IMR-90 (cell line): ENCODE measurements at regions not wholly inside any gene's neighbourhood (a gene's known extent, or its start where the extent isn't known, plus 50 kb on each side); places are given as distances from the start of the nearest gene placed in this dataset.

ENCODE experiments used
- ATAC-seq: fragments of 200-7000 bp; cut with Tn5 transposase; 2 replicates; pipeline ENCODE4 v1.9.1; 2020; ENCODE audit warnings: low read depth, mild to moderate bottlenecking, moderate library complexity
- BruUV-seq: library from RNA; stranded (reverse); fragments of 400-500 nt; replicated peaks from 2 replicates; lab custom pipeline; 2021; lab: Mats Ljungman, UMichigan
- CTCF ChIA-PET: fragments of 300-600 bp; formaldehyde crosslinking; extraction: SDS; loops from one replicate; lab custom pipeline; 2021; ENCODE audit warnings: antibody characterized with exemption; lab: Yijun Ruan, JAX
- POLR2A ChIA-PET: fragments of 300-600 bp; sonication (Branson Sonifier 250); formaldehyde crosslinking; loops from one replicate; lab custom pipeline; 2022; ENCODE audit warnings: antibody characterized with exemption; ENCODE audit not compliant: unreplicated experiment; lab: Charles Lee
- DNase-seq: peaks from one replicate; pipeline ENCODE4 v3.0.0; 2013
- H2AFZ ChIP-seq: replicated peaks from 2 replicates; pipeline ENCODE3; 2013; ENCODE audit warnings: low read length, mild to moderate bottlenecking; ENCODE audit not compliant: poor library complexity
- H2AK5ac ChIP-seq: 2 replicates; pipeline ENCODE4 v1.6.1; 2013; ENCODE audit warnings: low read depth, low read length, inconsistent platforms
- H2AK9ac ChIP-seq: replicated peaks from 2 replicates; pipeline ENCODE3; 2013; ENCODE audit warnings: mild to moderate bottlenecking, low read depth, low read length, moderate library complexity; ENCODE audit not compliant: poor library complexity
- H2BK120ac ChIP-seq: 2 replicates; pipeline ENCODE4 v1.6.1; 2013; ENCODE audit warnings: low read depth, low read length, inconsistent platforms
- H2BK15ac ChIP-seq: 3 replicates; pipeline ENCODE4 v1.6.1; 2013; ENCODE audit warnings: low read depth, low read length, inconsistent platforms
- H2BK20ac ChIP-seq: 2 replicates; pipeline ENCODE4 v1.6.1; 2013; ENCODE audit warnings: low read depth, mild to moderate bottlenecking, inconsistent platforms, low read length, moderate library complexity
- H2BK5ac ChIP-seq: 2 replicates; pipeline ENCODE4 v1.6.1; 2013; ENCODE audit warnings: mild to moderate bottlenecking, low read depth, low read length, inconsistent platforms; ENCODE audit not compliant: poor library complexity, severe bottlenecking
- H3K14ac ChIP-seq: replicated peaks from 2 replicates; pipeline ENCODE4 v1.6.1; 2013; ENCODE audit warnings: low read depth, low read length, inconsistent platforms
- H3K18ac ChIP-seq: 2 replicates; pipeline ENCODE4 v1.6.1; 2013; ENCODE audit warnings: low read depth, low read length, control low read depth
- H3K23ac ChIP-seq: 2 replicates; pipeline ENCODE4 v1.6.1; 2013; ENCODE audit warnings: low read depth, low read length, inconsistent platforms
- H3K27ac ChIP-seq: 2 replicates; pipeline ENCODE4 v1.5.1; 2013; ENCODE audit warnings: mild to moderate bottlenecking, control low read depth, low read length; ENCODE audit not compliant: insufficient read depth
- H3K27me3 ChIP-seq: 2 replicates; pipeline ENCODE4 v1.6.1; 2013; ENCODE audit warnings: low read length; ENCODE audit not compliant: control insufficient read depth, insufficient read depth
- H3K36me3 ChIP-seq: 2 replicates; pipeline ENCODE4 v1.6.1; 2013; ENCODE audit warnings: low read length, mixed read lengths; ENCODE audit not compliant: control insufficient read depth, insufficient read depth
- H3K4ac ChIP-seq: 2 replicates; pipeline ENCODE4 v1.6.1; 2013; ENCODE audit warnings: low read depth, low read length, inconsistent platforms
- H3K4me1 ChIP-seq: 2 replicates; pipeline ENCODE4 v1.6.1; 2013; ENCODE audit warnings: low read length, mixed read lengths; ENCODE audit not compliant: control insufficient read depth, insufficient read depth
- H3K4me2 ChIP-seq: 2 replicates; pipeline ENCODE4 v1.6.1; 2013; ENCODE audit warnings: low read depth, mild to moderate bottlenecking, control low read depth, low read length, moderate library complexity
- H3K4me3 ChIP-seq: 2 replicates; pipeline ENCODE4 v1.5.1; 2013; ENCODE audit warnings: low read depth, mild to moderate bottlenecking, control low read depth, low read length, moderate library complexity; ENCODE audit not compliant: insufficient read depth
- H3K56ac ChIP-seq: 2 replicates; pipeline ENCODE4 v1.6.1; 2013; ENCODE audit warnings: low read length, inconsistent platforms; ENCODE audit not compliant: insufficient read depth; ENCODE audit errors: extremely low read depth
- H3K79me1 ChIP-seq, 2 experiments: 2 replicates each; pipeline ENCODE4 v1.6.1; 2013; ENCODE audit warnings: low read length in 2 of 2, inconsistent platforms in 1 of 2, low read depth in 1 of 2
- H3K9ac ChIP-seq: 2 replicates; pipeline ENCODE4 v1.6.1; 2013; ENCODE audit warnings: low read depth, low read length, control low read depth
- H3K9me1 ChIP-seq: 2 replicates; pipeline ENCODE4 v1.6.1; 2013; ENCODE audit warnings: low read length, inconsistent platforms; ENCODE audit not compliant: insufficient read depth
- H3K9me3 ChIP-seq: 2 replicates; pipeline ENCODE4 v1.6.1; 2013; ENCODE audit warnings: low read length; ENCODE audit not compliant: control insufficient read depth, insufficient read depth
- H4K20me1 ChIP-seq: 2 replicates; pipeline ENCODE4 v1.6.1; 2013; ENCODE audit warnings: low read length, inconsistent platforms; ENCODE audit not compliant: insufficient read depth
- H4K5ac ChIP-seq: 2 replicates; pipeline ENCODE4 v1.6.1; 2013; ENCODE audit warnings: mild to moderate bottlenecking, low read depth, low read length, control low read depth
- H4K8ac ChIP-seq, 2 experiments: 2 replicates each; pipeline ENCODE4 v1.6.1; 2013; ENCODE audit warnings: low read depth in 2 of 2, low read length in 2 of 2, control low read depth in 1 of 2, inconsistent platforms in 1 of 2
- H4K91ac ChIP-seq: 2 replicates; pipeline ENCODE4 v1.6.1; 2013; ENCODE audit warnings: low read depth, low read length, inconsistent platforms; ENCODE audit not compliant: insufficient read depth
- BHLHE40 ChIP-seq: fragments of 150-350 bp; IDR thresholded peaks from 2 replicates; pipeline ENCODE4 v1.6.1; 2016; ENCODE audit warnings: mild to moderate bottlenecking, low read depth, low read length
- CEBPB ChIP-seq: IDR thresholded peaks from 2 replicates; pipeline ENCODE4 v1.6.1; 2012; ENCODE audit warnings: low read depth, low read length, improper control_type of control experiment
- CHD1 ChIP-seq: IDR thresholded peaks from 2 replicates; pipeline ENCODE4 v1.6.1; 2012; ENCODE audit warnings: low read depth, low read length, improper control_type of control experiment
- ELK1 ChIP-seq: fragments of 150-350 bp; IDR thresholded peaks from 2 replicates; pipeline ENCODE4 v1.6.1; 2016; ENCODE audit warnings: low read depth, mild to moderate bottlenecking, low read length, moderate library complexity, borderline replicate concordance
- MAFK ChIP-seq: IDR thresholded peaks from 2 replicates; pipeline ENCODE4 v1.6.1; 2012; ENCODE audit warnings: low read depth, low read length, improper control_type of control experiment
- MAZ ChIP-seq: IDR thresholded peaks from 2 replicates; pipeline ENCODE4 v1.6.1; 2012; ENCODE audit warnings: low read depth, mild to moderate bottlenecking, low read length, improper control_type of control experiment, moderate library complexity, borderline replicate concordance
- NFE2L2 ChIP-seq: fragments of 150-350 bp; IDR thresholded peaks from 2 replicates; pipeline ENCODE4 v1.6.1; 2016; ENCODE audit warnings: low read depth, mild to moderate bottlenecking, low read length
- POLR2A ChIP-seq: IDR thresholded peaks from 2 replicates; pipeline ENCODE4 v1.6.1; 2012; ENCODE audit warnings: mild to moderate bottlenecking, low read depth, low read length
- RAD21 ChIP-seq: IDR thresholded peaks from 2 replicates; pipeline ENCODE4 v1.6.1; 2012; ENCODE audit warnings: low read length, improper control_type of control experiment
- SMC3 ChIP-seq: fragments of 150-350 bp; IDR thresholded peaks from 2 replicates; pipeline ENCODE4 v1.6.1; 2016; ENCODE audit warnings: low read depth, mild to moderate bottlenecking, antibody characterized with exemption, low read length, moderate library complexity
- USF2 ChIP-seq: fragments of 150-350 bp; IDR thresholded peaks from 2 replicates; pipeline ENCODE4 v1.6.1; 2017; ENCODE audit warnings: mild to moderate bottlenecking, antibody characterized with exemption, low read length, low read depth
- WGBS, 2 experiments: methylation state at CpG; one replicate each; pipeline versions ENCODE4 v1.1.5 to v1.1.7; 2013; ENCODE audit warnings: missing lambda C conversion rate in 2 of 2; ENCODE audit not compliant: insufficient read length in 1 of 2; ENCODE audit errors: extremely low coverage in 2 of 2; 5-methylcytosine and 5-hydroxymethylcytosine counted together
- dilution Hi-C: fragments of 300-500 bp; cut with HindIII; formaldehyde crosslinking; loops from one replicate; pipeline ENCODE4 v1.14.3; 2018; ENCODE audit warnings: low sequenced_read_pairs; ENCODE audit not compliant: unreplicated experiment
- in situ Hi-C: fragments of 300-500 bp; cut with MboI; formaldehyde crosslinking; loops from 3 replicates; pipeline ENCODE4 v1.14.3; 2019; ENCODE audit warnings: low sequenced_read_pairs, inconsistent platforms, mixed read lengths
- intact Hi-C: fragments of 100-400 bp; cut with micrococcal nuclease; formaldehyde crosslinking; loops from 2 replicates; pipeline ENCODE4 v1.10.0; 2022

GRCh38 chr6:105994118-105994590 is 92.0 kb upstream of the PRDM1 start:
- dilution Hi-C loops, result no loop called here
- H3K4ac ChIP-seq, result peak overlapping the region; percentile 99
- H4K8ac ChIP-seq, result peak overlapping the region; percentile 54 to 98
- intact Hi-C loops, result loop anchor here (1.0 to 5.0 kb wide), 7 partner anchors 197 to 563 kb away; no protein-coding TSS in a partner anchor
- H3K56ac ChIP-seq, result peak overlapping the region; percentile 98
- DNase-seq, result peak; percentile 45
- H4K5ac ChIP-seq, result peak overlapping the region; percentile 51
- peak overlapping the region; percentile 89 for H3K14ac ChIP-seq
- ChIA-PET POLR2A (interaction anchor here (2.0 kb wide), 1 partner anchor 93 kb away, joined by 7 read pairs; no protein-coding TSS in a partner anchor), CTCF (interaction anchor here (0.6 to 1.5 kb wide), 2 partner anchors 121 to 507 kb away, joined by 3 read pairs; no protein-coding TSS in a partner anchor)
- H3K79me1 ChIP-seq, result peaks cover 0 to 25% of the 10 kb centered on the region in 2 experiments; a peak in 2 of 4 replicates
- WGBS, 2 experiments, result 0% methylated on average over 4 of the region's 44 CpGs; no CpG with 5 or more reads in 1 of the 2 experiments
- peak overlapping the region; percentile 76 for H3K18ac ChIP-seq
- H3K27me3 ChIP-seq, result no peaks in the 10 kb centered on the region
- H3K36me3 ChIP-seq, result no peaks in the 10 kb centered on the region
- H3K9me3 ChIP-seq, result no peaks in the 10 kb centered on the region
- H4K20me1 ChIP-seq, result no peaks in the 10 kb centered on the region
- peak overlapping the region; percentile 96 for H4K91ac ChIP-seq
- peak overlapping the region; percentile 22 for H2AK5ac ChIP-seq
- H3K9ac ChIP-seq, result peak overlapping the region; percentile 87
- peak overlapping the region; percentile 95; the same call in 1 of the 2 replicates for H2BK20ac ChIP-seq
- peaks cover 3% of the 10 kb centered on the region for H3K4me1 ChIP-seq
- peak overlapping the region; percentile 95 for H2AK9ac ChIP-seq
- H2BK5ac ChIP-seq, result peak overlapping the region; percentile 97
- peak overlapping the region; percentile 73 for H3K4me3 ChIP-seq
- ATAC-seq, result peak; percentile 31
- peaks cover 9% of the 10 kb centered on the region for H3K9me1 ChIP-seq
- H2BK15ac ChIP-seq, result peak overlapping the region; percentile 95
- H3K4me2 ChIP-seq, result peak overlapping the region; percentile 65
- BruUV-seq, result no TSS peak
- in situ Hi-C loops, result loop anchor here (10.0 kb wide), 1 partner anchor 389 kb away; no protein-coding TSS in a partner anchor
- peak; percentile 84 for TF ChIP-seq CEBPB
- 0 out of 2 replicates have a peak, but pooled peaks have one; percentile 7 for TF ChIP-seq USF2
- TF ChIP-seq NFE2L2, result no peak
- TF ChIP-seq SMC3, result no peak
- no peak for TF ChIP-seq MAFK
- no peak for TF ChIP-seq CHD1
- no peak for TF ChIP-seq MAZ
- TF ChIP-seq POLR2A, result peak; percentile 61; the same call in 1 of the 2 replicates
- no peak for TF ChIP-seq ELK1
- TF ChIP-seq BHLHE40, result no peak
- TF ChIP-seq RAD21, result no peak
- peak overlapping the region; percentile 99 for H3K23ac ChIP-seq
- H2AFZ ChIP-seq, result peak overlapping the region; percentile 97
- peak overlapping the region; percentile 99 for H2BK120ac ChIP-seq
- H3K27ac ChIP-seq, result peak overlapping the region; percentile 92
